ENCODE measurements at regions not wholly inside any gene's neighbourhood (a gene's known extent, or its start where the extent isn't known, plus 50 kb on each side); places are given as distances from the start of the nearest gene placed in this dataset.
A peak's percentile ranks its signal among the peaks of the same experiment; 100 is the strongest.

DNA sequence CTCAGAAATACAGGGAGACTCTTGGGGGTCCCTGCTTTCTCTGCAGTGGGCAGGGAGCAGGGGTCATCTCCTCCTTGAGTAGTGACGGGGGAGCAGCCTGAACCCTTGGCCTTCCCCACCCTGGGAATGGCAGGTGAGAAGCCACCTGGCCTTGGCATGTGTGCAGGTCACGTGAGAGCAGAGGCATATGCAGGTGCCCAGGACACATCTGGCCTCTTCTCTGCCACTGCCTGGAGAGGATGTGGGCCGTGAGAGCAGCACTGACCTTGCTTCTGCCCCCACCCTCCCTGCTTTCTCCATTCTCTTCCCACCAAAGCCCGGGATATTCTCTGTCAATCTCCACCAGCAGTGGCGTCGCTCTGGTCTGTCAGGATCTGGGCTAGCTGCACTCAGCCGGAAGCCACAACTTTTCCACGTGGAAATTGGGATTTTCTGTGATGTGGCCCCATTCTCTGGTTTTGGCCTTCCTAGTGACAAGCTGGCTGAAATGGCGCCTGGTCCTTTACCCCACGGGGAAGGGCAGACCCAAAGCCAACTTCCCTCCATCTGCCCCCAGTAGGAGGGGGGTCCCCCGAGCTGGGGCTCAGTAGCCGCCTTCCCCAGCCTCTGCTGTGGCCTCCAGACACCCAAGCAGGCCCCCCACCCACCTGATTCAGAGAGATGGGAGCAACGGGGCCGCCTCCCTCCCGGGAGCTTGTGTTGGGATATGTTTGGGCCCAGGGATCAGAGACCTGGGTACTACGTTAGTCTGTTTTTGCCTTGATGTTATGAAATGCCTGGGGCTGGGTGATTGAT is 70.4 kb upstream of the FCN1 start:
- ATAC-seq = no peak

DNA sequence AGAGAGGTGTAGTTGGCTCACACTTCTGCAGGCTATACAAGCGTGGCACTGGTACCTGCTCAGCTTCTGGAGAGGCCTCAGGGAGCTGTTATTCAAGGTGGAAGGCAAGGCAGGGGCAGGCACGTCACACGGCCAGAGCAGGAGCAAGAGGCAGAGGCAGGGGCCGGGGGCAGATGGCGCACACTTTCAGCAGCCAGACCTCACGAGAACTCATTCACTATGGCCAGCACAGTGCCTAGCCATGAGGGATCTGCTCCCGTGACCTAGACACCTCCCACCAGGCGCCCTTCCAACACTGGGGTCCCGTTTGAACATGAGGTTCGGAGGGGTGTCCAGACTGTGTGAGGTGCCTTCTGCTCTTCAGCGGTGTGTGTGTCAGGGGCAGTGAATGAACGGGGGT is 71.0 kb upstream of the FCN1 start:
- no peak for ATAC-seq

DNA sequence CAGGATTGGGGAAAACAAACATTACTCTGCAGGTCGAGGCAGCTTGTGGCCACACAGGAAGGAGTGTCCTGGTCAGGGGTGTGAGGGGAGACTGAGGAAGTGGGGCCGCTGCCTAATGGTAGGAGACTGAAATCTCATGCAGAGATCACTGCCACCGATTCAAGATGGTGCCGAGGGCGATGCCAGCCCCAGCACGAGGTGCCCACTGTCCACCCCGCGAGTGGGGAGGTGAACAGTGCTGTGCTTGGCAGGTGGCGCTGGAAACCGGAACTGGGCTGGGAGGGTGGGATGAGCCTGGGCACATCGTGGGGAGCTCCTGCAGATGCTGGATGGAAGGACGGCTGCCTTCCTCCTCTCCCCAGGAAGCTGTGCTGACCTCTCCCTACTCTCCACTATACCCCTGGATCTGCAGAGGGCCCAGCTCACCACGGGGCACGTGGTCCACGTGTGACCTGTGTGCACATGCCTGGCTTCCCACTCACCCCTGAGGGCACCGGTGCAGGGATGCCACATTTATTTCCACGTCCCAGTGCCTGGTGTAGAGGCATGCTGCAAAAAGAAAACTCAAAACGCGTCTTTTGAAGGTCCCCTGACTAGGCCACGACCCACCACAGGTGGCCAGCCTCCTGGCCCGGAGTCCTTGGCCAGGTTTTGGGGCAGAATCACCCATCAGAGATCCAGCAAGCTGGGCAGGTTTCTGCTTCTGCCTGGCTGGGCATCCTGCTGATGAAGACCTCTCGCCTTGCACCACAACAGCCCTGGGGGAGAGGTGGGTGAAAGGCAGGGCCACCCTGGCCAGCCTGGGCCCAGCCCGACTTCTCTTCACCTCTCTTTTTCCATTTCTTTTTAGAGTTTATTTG is 71.7 kb upstream of the FCN1 start:
- no peak for ATAC-seq

DNA sequence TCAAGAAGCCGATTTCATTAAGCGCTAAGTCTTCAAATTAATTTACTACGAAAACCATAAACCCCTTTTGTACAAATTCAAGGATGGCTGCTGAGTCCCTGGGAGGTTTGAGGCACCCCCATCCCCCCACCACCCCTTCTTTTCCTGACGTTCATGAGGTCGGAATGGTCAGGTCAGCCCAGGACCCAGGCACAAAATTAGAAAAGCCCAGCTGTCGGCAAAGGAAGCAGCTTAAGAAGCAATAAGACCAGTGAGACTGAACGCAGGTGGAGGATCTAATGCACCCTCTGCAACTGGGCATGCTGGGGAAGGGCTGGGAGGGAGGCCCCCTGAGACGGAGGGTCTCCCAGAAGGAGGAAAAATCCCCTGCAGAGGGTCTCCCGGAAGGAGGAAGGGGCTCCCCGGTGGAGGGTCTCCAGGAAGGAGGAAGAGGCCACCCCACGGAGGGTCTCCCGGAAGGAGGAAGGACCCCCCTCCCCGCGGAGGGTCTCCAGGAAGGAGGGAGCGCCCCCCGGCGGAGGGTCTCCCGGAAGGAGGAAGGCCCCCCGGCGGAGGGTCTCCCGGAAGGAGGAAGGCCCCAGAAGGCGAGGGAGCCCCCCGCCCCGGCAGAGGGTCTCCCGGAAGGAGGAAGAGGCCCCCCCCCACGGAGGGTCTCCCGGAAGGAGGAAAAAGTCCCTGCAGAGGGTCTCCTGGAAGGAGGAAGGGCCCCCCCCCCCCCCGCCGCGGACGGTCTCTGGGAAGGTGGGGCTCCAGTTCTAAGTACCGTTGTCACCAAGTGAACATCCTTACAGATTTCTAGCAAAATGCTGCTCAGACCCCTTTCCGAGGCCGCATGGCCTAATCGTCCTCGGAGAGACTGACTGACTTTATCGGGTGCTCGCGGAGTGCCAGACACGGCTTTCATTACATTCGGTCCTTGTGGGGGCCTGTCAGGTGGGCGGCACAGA is 74.4 kb upstream of the FCN1 start:
- no peak for ATAC-seq

DNA sequence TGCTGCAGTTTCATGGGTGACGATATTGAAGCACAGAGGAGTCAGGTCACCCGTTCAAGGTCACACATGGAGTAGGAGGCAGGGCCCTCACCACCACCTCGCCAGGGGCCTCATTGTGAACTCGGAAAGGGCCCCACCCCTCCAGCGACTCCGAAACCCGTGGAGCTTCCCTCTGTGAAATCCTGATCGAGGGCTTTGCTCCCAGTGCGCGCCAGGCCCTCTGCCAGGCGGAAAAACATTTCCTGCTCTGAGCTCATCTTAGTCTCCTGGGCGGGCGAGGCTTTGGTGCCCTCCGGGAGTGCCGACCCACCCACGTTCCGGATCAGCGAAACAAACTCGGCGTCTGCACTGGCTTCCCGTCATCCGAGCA is 75.0 kb upstream of the FCN1 start:
- ATAC-seq = peak; percentile 87

DNA sequence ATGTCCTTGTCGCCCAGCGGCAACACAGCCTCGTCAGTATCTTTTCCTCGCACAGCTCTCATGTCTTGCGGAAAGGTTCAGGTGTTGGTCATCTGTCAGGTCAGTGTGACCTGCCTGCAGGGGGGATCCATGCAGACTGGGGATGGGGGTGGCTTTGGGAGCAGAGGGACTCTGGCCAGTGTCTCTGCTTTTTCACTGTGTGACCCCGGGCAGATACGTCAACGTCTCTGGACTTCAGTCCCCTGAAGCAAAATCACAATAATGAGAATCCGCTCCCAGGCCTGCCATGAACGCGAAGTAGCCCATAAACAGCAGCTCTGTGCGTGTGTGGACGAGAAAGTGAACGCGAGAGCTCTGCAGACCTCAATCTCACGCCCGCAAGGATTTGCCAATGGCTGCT is 75.7 kb upstream of the FCN1 start:
- no peak for ATAC-seq

DNA sequence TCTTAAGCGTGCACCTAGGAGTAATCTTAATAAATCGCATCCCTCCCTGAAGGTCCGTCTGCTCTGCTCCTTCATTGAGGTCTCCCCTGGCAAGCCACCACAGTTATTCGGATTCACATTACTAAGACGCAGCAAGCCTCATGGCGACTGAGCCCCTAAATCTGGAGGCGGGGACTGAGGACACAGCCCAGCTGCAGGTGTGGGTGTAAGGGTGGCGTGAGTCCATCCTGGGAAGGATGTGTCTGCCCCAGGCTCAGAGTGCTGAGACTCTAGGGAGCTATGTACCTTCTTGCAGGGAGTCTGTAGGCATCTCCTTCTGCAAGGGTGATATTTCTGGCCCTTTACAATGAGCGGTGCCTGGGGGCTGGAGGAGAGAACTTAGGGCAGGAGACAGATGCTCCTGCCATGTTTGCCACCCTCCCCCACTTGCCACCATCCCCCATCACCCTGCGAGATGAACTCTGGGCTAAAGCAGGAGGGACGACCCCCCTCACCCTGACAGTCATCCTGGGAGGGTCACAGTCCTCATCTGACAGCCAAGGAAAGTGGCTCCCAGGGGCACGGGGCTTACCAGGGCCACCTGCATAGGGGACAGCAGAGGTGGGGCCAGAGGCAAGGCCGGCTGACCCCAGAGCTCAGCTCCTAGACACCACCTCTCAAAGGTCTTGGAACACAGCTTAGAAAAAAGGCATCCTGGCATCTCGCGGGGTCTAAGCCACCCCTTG is 76.4 kb upstream of the FCN1 start:
- ATAC-seq = no peak

DNA sequence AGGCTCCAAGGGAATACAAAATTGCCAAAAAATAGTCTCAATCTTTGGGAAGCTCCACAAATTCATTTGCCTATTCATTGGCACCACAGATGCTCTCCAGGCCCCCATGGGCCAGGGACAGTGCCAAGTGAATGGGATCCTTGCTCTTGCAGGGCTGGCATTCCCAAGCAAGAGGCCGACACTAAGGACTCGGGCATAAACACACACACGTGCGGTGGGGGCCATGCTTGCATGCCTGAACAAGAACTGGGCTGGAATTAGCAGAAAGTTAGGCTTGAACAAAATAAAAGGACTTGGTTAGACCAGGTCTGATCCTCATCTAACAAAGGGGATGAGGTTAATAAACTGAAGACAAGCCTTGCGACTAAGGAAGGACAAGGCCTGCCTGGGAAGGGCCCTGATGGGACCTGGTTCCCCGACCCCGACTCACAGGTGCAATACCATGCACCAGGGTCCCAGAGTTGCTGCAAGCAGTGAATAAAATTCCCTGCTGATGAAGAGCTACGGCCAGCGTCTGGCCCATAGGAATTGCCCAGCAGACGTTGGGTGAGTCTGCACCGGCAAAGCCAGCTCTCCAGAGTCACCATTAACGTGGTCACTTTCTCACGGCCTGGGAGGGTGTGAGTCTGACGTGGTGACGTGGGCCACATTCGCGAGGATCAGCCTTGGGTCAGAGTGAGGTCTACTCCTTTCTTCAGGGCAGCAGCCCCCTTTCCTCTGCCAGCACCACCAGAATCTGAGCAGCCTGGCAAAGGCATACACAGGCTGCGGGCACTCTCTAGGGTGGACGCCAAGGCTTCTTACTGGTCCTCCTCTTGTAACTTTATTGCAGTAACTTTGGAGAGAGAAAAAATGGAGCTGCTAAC is 77.4 kb upstream of the FCN1 start:
- no peak for ATAC-seq

DNA sequence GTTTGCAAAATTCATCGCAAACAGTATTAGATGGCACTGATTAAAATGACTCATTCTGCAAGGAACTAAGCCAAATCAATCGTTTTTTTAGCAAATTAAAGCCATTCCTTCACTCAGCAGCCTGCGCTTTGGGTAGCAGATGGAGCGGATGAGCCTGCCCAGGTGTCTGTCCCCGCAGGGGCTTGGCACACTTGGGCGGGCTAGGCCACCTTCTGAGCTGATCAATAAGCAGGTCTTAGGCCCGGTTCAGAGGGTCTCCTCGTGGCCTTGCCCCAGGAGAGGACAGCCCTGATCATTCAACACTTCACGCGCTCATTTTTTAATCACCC is 78.0 kb upstream of the FCN1 start:
- ATAC-seq = no peak

DNA sequence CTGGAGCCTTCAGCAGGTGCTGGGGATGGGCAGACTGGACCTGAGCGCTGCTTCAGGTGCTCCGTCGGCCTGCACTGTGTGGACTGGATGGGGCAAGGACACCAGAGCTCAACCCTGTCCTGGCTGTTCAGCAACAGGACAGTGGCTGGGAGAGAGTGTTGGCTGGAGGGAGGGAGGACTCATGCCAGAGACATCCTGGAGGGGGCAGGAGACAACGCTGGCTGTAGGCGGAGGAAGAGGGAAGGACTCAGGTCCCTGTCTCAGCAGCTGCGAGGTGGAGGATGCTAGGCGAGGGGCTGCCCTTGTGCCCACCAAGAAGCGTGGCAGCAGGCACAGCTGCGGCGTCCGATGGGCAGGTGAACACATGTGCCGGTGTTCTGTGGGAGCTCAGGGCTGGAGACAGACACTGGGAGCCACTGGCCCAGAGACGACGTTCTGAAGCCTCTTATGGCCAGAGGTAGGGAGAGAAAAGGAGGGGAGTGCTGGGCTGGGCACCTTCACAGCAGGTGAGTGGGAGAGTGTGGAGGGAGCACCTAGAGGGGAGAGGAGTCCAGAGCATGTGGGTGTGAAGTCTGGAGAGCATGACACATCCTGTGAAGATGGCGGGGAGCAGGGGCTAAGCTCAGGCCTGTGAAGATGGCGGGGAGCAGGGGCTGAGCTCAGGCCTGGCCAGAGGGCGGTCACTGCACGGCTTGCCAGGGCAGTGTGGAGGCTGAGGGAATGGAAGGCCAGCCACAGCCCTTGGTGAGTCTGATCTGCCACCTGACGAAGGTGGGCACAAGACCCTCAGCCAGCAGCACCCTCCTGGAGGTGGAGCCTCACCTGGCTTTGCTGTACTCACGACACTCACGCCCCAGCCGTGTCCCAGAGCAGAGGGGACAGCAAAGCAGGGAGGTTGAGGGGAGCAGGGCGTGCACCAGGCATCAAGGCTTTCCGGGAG is 79.1 kb upstream of the FCN1 start:
- ATAC-seq = no peak

DNA sequence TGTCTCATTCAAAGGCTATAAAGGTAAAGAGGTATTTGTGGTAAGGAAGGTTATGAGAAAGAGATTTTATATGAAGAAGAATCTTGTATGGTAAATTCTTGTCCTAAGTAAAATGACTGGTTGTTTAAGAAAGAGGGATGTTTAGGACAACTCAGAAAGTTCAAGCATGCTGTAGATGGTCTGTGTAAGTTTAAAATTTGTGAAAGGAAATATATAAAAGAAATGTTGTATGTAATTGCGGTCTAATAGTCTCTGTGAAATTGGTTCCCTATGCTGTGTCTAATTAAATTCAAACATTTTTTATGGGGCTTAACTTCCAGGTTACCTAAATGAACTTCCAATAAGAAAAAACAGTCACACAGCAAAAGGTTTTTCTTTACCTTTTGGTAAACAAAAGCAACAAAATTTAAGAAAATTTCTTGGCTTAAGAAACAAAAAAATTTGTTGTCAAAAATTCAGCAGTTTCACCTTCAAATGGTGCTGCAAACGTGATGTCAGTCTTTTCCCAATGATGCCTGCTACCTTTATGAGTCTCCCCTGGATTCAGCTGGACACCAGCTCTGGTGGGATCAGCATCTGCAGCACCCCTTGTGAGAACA is 83.0 kb upstream of the FCN1 start:
- ATAC-seq = no peak

DNA sequence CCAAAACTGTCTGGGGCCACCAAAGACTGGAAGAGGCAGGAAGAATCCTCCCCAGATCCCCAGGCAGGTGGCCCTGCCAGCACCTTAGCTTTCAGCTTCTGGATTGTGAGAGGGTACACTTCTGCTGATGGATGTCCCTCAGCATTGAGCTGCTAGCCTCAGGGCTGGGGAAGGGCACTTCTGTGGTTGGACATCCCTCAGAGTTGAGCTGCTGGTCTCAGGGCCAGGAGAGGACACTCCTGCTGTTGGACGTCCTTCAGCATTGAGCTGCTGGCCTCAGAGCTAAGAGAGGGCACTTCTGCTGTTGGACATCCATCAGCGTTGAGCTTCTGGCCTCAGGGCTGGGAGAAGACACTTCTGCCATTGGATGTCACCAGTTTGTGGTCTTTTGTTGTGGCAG is 83.8 kb upstream of the FCN1 start:
- ATAC-seq = no peak

DNA sequence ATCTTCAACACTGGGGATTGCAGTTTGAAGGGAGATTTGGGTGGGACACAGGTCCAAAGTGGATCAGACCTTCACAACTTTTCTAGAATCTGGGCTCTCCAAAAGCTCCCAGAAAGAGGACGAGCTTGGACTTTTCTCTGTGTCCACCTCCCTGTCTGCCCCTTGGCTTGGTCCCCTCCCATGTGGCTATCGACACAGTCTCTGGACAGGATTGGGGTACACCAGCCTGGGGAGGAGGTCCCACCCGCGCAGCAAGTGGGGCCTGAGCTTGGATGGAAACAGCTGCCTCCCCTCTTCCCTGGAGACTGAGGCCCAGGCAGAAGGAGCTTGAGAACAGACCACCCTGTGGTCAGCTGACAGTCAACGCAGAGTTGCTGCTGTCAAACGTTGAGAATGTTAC is 84.6 kb upstream of the FCN1 start:
- no peak for ATAC-seq

DNA sequence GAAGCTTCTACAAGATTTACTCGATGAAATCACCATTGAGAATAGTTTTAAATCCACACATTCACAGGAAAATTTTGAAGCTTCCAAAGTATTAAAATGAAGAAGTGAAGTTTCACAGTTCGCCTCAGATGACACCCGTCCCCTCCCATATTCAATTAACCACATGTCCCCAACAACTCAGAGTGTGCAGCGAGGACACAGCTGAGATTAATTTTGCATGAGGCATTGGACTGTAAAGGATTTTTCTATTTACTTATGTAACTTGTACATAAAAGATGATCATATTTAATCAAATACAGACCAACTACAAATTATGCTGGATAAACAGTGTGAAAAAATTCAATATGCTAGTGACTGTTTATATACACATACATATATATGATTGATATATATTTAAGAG is 84.7 kb upstream of the OLFM1 start:
- ATAC-seq = no peak

DNA sequence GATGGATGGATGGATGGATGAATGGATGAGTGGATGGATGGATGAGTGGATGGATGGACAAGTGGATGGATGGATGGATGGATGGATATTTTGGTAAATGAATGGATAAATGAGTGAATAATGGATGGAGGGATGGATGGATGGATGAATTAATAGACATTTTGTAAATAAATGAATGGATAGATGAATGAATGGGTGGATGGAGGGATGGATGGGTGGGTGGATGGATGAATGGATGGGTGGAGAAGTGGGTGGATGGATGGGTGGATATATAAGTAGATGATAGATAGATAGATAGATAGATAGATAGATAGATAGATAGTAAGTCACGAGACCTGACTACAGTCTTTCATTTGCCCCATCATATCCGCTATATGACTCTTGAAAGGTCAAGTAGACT is 82.7 kb upstream of the OLFM1 start:
- ATAC-seq = no peak

DNA sequence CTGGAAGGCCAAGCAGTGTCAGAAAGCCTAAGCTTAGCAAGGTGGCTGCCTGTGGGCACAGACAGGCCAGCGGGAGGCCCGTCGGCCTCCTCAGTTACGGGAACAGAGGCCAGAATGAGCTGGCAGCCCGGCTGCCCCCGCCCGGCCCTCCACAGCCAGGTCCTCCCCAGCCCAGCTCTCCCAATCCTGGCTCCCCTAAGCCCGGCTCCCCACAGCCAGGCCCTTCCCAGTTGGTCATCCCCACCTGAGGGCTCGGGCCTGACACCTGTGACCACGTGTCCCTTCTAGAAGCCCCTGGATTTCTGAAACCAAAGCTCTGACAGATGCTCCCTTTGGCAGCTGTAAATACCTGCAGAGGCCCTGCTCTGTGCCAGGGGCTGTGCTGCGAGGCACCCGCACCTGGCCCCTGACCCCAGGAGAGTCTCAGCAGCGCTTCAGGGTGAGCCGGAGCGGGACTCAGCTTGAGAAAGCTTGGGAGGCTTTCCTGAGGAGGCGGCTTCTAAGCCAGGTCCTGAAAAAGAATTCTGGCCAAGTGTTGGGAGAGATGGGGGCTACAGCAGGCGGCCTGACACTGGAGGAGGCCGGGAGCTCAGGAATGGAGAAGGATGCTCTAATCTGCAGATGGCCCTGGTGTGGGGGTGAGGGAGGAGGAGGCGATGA is 80.4 kb upstream of the OLFM1 start:
- no peak for ATAC-seq

DNA sequence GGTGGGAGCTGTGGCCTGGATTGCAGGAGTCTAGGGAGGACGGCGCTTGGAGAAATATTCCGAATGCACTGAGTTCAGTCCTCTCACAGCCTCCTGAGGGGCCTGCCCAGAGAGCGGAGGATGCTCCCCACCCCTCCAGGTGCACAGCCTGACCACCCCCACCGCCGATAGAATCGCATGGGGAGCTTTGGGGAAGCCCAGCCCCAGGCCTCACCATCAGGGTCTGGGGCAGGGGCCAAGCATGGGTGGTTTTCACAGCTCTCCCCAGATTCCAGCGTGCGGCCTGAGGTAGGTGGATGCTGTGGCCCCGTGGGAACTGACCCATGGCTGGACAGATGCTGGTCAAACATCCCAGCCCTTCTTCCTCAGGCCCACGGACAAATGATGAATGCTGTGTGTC is 79.9 kb upstream of the OLFM1 start:
- ATAC-seq = no peak

DNA sequence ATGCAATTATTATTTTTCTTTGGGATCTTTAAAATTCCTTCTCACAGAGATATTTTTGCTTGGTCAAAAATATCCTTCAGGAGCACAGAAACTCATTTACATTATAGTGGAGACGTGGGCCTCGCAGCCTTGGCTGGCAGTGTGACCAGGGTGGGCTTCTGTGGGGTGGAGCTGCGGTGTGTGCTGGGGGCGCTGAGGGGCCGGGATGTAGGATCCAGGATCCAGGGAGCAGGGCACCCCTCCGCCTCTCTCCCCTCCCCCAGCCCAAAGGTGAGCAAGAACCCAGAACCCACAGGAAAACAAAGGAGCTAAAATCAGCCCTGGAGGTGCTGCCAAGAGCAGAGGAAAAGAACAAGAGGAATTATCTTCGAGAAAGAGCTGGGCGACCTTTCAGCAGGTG is 79.1 kb upstream of the OLFM1 start:
- ATAC-seq = no peak

DNA sequence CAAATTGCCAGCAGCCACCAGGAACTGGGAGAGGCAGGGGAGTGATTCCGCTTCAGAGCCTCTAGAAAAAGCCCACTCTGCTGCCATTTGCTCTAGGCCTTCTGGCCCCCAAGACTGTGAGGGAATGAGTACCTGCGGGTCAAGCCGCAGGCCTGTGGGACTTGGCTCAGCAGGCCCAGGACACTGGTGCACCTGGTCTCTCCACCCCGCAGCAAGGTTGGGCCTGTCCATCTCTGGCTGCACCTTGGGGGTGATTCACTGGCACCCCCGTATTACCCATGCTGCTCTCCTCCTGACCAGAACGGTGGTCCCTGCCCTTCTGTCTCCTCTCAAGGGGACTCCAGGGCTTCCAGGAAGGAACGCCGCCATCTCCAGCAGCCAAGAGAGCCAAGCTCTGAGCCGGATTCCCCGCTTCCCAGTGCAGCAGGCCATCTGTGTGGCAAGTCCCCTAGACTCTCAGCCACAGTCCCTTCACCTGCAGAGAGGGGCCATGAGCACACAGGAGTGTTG is 78.4 kb upstream of the OLFM1 start:
- no peak for ATAC-seq

Data from esophagus mucosa (tissue), 1 donor.